HG02759 (cell line): ENCODE measurements at regions not wholly inside any gene's neighbourhood (a gene's known extent, or its start where the extent isn't known, plus 50 kb on each side); places are given as distances from the start of the nearest gene placed in this dataset.
"Not testable (repeated sequence)": the region's sequence is repeated elsewhere in the genome, so short reads cannot be mapped to it uniquely, and the experiment has no call there.

Experiments used
- ATAC-seq: cut with Tn5 transposase; IDR thresholded peaks from one replicate; pipeline ENCODE4 v1.9.1; 2021; ENCODE audit warnings: mild to moderate bottlenecking, moderate library complexity; ENCODE audit not compliant: unreplicated experiment

DNA sequence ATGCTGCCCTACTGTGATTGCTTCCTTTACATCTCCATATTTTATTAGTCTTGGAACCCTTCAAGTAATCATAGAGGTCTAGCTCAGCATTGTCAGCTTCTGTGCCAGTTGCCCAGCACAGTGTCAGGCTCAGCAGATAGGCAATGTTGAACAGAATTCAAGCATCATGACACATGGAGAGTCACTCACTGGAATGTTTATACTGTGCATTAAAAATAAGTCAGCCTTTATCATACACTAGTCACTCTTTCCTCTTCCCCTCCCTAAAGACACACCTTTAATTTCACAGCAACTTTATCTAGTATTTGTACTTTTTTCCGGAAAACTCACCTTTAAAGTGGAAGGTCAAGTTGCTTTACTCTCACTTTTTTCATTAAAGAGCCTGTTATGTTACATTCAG is 253.8 kb upstream of the CDH11 start:
- no peak for ATAC-seq

DNA sequence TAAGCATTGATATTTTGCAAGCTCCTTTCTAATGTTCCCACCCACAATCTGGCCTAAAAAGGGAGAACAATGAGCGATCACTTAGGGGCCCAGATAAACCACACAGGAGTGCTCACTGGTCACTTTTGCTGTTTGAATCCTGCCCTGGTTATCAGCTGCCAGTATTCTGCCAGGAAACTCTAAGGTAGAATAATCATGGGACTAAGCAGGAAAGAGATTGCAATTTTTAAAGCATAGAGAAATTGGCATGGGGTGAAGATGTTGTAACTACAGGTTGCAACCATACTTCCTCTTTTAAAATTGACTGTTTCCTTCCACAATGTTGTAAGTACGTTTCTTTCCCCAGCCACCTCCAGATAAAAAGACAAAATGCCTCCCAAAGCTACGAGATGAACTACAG is 251.2 kb upstream of the CDH11 start:
- no peak for ATAC-seq

DNA sequence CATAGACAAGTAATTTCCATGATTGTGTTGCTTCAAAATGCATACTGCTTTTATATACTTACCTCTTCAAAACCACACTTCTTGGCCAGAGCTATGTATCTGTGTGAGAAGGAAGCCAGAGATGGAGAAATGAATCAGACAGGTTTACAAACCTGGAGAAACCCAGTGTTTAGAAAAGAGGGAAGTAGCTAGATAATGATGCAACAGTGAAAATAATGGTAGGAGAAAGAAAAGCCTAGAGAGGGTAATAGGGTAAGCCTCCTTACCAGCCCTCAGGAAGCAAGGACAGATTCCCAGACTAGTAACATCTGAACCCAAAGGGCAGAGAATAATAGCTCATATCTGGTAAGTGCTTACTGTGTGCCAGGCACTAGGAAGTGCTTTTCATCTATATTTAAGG is 250.3 kb upstream of the CDH11 start:
- no peak for ATAC-seq

GRCh38 chr16:65365732-65366715 is 244.2 kb upstream of the CDH11 start:
- ATAC-seq: no peak

DNA sequence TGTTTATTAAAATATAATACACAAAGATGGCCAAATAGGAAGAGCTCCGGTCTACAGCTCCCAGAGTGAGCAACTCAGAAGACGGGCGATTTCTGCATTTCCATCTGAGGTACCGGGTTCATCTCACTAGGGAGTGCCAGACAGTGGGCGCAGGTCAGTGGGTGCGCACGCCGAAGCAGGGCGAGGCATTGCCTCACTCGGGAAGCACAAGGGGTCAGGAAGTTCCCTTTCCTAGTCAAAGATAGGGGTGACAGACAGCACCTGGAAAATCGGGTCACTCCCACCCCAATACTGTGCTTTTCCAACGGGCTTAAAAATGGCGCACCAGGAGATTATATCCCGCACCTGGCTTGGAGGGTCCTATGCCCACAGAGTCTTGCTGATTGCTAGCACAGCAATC is 234.9 kb upstream of the CDH11 start:
- ATAC-seq: not testable (repeated sequence)

DNA sequence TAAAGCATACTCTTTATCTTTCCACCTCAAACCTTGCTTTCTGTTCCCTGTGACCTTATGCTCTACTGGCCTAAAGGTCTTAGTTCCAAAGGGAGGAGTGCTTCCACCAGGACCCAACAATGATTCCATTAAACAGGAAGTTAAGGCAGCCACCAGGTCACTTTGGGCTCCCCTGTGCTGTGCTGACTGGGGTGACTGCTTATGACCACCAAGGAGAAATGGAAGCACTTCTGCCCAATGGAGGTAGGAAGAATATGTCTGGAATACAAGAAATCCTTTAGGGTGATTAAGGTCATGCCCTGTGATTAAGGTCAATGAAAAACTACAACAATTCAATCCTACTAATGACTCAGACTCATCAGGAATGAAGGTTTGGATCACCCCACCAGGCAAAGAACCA is 233.8 kb upstream of the CDH11 start:
- ATAC-seq: no peak

DNA sequence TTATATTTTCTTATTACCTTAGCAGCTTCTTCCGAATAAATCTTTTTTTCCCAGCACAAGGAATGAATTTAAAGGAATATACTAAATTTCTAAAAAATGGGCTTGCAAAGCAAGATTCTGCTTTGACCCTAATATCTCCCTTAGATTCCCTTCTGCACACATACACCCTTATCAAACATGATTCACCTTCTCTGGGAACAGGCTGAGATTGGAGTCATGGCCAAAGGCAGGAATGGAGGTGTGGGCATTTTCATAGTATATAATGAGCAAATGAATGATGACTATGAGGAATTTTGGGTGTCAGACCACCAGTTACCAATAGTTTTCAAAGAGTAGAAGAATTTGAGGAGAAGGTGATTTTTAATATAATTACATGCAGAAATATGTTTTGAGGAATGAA is 231.3 kb upstream of the CDH11 start:
- ATAC-seq: no peak

DNA sequence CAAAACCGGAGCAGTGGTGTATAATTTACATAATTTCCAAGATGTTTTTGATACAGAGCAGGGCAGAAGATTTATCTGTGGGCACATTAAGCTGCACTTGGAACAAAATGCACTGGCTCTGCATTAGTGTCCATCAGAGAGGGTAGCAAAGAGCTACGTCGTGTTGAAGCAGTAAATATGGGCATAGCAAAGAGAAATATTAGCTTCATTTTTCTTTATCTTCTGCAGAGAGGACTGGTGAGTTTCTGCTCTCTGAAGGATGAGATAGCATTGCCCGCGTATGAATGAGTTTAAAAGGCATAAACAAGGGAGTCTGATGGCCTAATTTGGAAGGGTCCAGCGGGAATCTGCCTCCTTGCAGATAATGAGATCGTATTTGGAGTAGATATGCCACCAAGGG is 227.8 kb upstream of the CDH11 start:
- ATAC-seq: no peak

GRCh38 chr16:65343556-65343955 is 221.7 kb upstream of the CDH11 start:
- no peak for ATAC-seq

- no peak for ATAC-seq
These were observed 220.5 kb upstream of the CDH11 start for GRCh38 chr16:65342231-65342866.

- no peak for ATAC-seq
These were observed 217.2 kb upstream of the CDH11 start for GRCh38 chr16:65339062-65339461.

DNA sequence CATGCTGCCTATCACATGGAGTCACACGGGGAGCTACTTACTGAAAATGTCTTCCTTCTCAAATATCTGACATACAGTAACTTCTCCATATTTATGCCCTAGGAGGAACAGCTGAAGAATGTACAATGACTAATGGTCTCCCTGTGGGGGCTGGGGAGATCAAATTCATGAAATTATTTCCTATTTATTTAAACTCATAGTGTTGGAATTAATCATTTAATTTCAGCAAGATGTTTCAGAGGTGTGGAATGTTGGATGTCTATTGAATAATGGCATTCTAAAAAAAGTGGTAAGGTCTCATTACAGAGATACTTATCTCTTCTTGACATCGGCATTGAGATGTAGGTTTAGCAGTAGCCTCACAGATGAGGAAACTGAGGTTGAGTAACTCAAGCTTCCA is 214.3 kb upstream of the CDH11 start:
- no peak for ATAC-seq

DNA sequence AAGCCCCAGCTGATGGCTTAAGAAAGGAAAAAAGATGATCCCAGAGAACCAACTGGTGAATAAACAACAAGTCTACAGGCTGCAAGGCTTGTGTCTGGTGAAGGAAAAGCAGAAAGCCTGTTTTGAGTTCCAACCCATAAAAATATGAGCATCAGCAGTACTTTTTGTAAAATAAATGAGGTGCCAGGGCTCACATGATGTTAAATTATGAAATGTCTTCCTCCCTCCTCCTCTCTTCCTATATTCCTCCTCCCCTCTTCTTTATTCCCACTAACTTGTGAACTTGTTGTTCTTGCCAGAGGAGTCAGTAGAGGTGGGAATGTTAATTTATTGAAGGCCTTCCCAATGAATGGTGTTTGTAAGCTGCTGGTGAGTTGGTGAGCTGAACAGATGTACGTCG is 212.2 kb upstream of the CDH11 start:
- ATAC-seq: no peak

GRCh38 chr16:65333283-65333682 is 211.4 kb upstream of the CDH11 start:
- ATAC-seq: no peak

GRCh38 chr16:65327346-65327745 is 205.5 kb upstream of the CDH11 start:
- no peak for ATAC-seq

GRCh38 chr16:65323655-65324237 is 201.9 kb upstream of the CDH11 start:
- no peak for ATAC-seq

GRCh38 chr16:65319621-65320231 is 197.9 kb upstream of the CDH11 start:
- no peak for ATAC-seq

- ATAC-seq: no peak
These were observed 196.9 kb upstream of the CDH11 start for GRCh38 chr16:65318590-65319257.

DNA sequence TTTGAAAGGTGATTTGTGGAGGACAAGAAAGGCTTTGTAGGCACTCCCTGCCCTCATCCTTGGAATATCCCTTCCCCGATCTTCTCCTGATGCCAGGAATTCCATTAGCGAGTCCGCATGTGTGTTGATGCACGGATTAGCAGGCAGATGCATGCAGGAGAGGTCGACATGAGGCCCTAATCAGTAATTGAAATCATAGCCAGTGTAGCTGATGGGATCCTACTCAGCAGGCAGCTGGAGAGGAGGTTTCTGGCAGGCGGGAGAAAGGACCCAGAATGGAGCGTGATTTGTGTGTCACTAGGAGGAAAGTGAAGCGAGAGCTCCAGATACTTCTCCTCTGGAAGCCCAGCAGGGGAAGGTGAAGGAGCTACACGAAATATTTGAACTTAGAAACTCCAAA is 196.3 kb upstream of the CDH11 start:
- no peak for ATAC-seq

DNA sequence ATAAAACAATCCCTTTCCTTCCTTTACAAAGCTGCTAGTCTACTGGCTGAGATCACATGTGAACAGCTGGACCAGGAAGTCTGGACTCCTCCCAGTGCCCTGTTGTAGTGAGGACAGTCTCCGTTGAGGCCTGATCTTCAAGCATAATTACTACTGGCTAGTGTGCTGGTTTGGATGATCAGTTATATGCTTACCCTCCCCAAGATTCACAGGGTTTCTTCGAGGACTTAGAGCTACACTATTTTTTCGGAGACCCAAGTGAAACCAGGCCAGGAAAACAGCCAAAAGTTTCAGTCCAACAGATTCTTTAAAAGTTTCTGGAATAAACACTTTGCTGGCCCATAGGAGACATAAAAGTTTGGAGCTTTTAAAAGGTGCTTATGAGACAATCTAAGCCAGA is 194.9 kb upstream of the CDH11 start:
- no peak for ATAC-seq
